ENCODE measurements at regions not wholly inside any gene's neighbourhood (a gene's known extent, or its start where the extent isn't known, plus 50 kb on each side); places are given as distances from the start of the nearest gene placed in this dataset.

DNA sequence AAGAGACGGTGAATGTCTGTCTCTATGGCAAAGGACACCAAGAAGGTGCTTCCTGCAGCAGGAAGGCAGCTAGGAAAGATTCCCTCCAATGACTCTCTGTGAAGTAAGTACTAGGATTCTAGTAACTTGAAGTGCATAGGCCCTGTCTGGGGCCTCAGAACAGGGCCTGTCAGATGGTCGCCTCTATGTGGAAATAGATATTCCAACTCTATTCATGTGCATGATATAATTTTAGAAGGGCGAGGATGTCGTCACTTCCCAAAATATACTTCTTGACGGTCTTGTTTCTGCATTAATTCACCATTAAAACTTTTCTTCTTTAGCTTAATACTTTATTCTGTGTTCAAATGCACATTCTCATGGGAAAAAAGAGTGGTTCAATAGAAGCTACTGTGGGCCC lies 167.0 kb downstream of the TLE3 start:
- no peak overlapping the region for H3K4me3 Mint-ChIP-seq
- no peaks in the 10 kb centered on the region for H3K4me1 Mint-ChIP-seq (ENCODE audit: unreplicated experiment)
- no peak for DNase-seq (ENCODE audit: extremely low spot score, unreplicated experiment)

DNA sequence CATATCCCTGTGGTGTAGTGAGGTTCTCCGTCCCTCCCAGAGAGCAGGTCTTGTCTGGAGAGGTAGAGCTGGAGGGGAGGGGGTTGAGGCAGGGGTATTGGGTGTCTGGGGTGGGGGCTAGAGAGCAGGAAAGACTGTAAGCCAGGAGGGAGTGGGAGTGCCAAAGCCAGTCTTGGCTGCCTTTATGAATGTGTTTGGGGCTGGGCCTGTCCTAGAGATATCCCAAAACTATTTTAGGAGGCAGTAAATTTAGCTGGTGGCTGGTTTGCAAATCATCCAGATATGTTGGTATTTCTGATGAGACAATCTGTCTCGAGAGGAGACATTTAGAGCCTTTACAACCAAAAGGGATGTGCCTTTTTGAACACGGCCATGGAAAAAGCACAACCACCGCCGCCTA lies 166.6 kb downstream of the TLE3 start:
- Mint-ChIP-seq H3K9me3 (peaks cover 9% of the 10 kb centered on the region), H3K4me1 (ENCODE audit: unreplicated experiment) (no peaks in the 10 kb centered on the region), H3K27me3 (peaks cover 5% of the 10 kb centered on the region), H3K27ac (no peak overlapping the region), H3K4me3 (no peak overlapping the region), H3K36me3 (no peaks in the 10 kb centered on the region)
- TF ChIP-seq, protein P1, sequence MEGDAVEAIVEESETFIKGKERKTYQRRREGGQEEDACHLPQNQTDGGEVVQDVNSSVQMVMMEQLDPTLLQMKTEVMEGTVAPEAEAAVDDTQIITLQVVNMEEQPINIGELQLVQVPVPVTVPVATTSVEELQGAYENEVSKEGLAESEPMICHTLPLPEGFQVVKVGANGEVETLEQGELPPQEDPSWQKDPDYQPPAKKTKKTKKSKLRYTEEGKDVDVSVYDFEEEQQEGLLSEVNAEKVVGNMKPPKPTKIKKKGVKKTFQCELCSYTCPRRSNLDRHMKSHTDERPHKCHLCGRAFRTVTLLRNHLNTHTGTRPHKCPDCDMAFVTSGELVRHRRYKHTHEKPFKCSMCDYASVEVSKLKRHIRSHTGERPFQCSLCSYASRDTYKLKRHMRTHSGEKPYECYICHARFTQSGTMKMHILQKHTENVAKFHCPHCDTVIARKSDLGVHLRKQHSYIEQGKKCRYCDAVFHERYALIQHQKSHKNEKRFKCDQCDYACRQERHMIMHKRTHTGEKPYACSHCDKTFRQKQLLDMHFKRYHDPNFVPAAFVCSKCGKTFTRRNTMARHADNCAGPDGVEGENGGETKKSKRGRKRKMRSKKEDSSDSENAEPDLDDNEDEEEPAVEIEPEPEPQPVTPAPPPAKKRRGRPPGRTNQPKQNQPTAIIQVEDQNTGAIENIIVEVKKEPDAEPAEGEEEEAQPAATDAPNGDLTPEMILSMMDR (conservative IDR thresholded peaks at IDR 0.05): no peak
- no peak for DNase-seq (ENCODE audit: extremely low spot score, unreplicated experiment)

More for the DNA sequence above, 167.0 kb downstream of the TLE3 start:
- TF ChIP-seq, protein P1 (conservative IDR thresholded peaks at IDR 0.05): no peak
- Mint-ChIP-seq H3K27me3 (peaks cover 5% of the 10 kb centered on the region), H3K27ac (no peak overlapping the region), H3K36me3 (no peaks in the 10 kb centered on the region), H3K9me3 (peaks cover 9% of the 10 kb centered on the region)

DNA sequence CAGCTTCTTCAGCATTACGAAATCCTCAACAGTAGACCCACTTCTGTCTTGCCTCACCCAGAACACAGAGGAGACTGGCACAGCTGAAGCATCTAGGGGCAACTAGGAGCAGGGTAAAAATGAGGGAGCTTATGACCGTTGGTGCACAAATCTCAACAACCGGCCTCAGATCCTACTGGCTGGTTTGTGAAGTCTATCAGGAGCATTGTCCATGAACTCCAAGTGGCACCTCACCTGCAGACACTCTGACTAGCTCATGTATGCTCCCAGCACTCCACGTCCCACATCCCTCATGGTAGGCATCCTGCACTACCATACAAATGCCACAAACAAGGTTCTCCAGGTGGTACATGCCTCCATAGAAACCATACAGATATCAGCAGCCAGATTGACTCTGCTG lies 163.1 kb downstream of the TLE3 start:
- H3K4me3 Mint-ChIP-seq: no peak overlapping the region
- H3K4me1 Mint-ChIP-seq (ENCODE audit: unreplicated experiment): no peaks in the 10 kb centered on the region
- H3K27ac Mint-ChIP-seq: no peak overlapping the region
- no peaks in the 10 kb centered on the region for H3K36me3 Mint-ChIP-seq
- peaks cover 8% of the 10 kb centered on the region for H3K27me3 Mint-ChIP-seq
- TF ChIP-seq, protein P1 (conservative IDR thresholded peaks at IDR 0.05): no peak
- peaks cover 3% of the 10 kb centered on the region for H3K9me3 Mint-ChIP-seq
- DNase-seq (ENCODE audit: extremely low spot score, unreplicated experiment): no peak

DNA sequence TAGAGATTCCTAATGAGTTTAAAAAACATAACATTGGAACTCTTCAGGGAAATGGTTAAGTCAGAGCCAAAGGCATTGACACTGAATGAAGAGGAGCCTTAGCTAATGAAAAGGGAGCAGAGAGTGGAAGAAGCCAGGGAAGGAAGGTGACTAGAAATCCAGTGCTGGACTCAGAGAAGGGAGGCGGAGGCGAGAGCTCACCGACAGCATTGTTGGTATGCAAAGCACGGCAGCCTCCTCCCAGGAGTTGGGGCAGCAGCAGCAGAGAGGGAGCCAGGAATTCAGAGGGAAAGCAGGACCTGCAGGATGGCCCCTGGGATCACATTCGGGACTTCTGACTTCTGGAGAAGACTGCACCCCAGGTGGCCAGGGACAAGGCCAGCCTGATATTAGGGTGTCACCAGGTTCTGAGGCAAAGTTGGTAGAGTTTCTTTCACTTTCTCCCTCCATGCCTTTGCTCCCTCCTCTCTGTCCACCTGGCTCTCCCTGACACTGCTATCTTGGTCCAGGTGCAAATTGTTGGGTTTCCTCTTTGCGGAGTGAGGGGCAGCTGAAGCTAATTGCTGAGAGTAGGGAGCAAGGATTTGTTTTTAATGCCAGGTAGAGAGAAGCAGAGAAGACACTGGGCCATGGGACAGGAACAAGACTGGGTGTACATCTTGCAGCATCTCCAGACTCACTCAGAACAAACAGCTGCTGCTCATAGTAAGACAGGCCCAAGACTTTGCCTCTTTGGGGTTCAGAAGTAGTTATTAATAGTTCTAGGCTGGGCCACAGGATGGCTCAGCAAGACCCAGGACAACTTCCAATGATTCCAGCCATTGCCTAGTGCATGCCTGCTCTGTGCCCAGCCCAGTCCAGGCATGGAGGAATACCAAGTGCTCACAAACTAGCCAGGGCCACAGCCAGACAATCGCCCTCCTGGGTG lies 157.9 kb downstream of the TLE3 start:
- H3K27ac Mint-ChIP-seq: no peak overlapping the region
- no peaks in the 10 kb centered on the region for H3K36me3 Mint-ChIP-seq
- no peaks in the 10 kb centered on the region for H3K4me1 Mint-ChIP-seq (ENCODE audit: unreplicated experiment)
- no peaks in the 10 kb centered on the region for H3K9me3 Mint-ChIP-seq
- H3K27me3 Mint-ChIP-seq: peaks cover 4% of the 10 kb centered on the region
- TF ChIP-seq, protein P1 (conservative IDR thresholded peaks at IDR 0.05): no peak
- H3K4me3 Mint-ChIP-seq: no peak overlapping the region
- DNase-seq (ENCODE audit: extremely low spot score, unreplicated experiment): no peak

DNA sequence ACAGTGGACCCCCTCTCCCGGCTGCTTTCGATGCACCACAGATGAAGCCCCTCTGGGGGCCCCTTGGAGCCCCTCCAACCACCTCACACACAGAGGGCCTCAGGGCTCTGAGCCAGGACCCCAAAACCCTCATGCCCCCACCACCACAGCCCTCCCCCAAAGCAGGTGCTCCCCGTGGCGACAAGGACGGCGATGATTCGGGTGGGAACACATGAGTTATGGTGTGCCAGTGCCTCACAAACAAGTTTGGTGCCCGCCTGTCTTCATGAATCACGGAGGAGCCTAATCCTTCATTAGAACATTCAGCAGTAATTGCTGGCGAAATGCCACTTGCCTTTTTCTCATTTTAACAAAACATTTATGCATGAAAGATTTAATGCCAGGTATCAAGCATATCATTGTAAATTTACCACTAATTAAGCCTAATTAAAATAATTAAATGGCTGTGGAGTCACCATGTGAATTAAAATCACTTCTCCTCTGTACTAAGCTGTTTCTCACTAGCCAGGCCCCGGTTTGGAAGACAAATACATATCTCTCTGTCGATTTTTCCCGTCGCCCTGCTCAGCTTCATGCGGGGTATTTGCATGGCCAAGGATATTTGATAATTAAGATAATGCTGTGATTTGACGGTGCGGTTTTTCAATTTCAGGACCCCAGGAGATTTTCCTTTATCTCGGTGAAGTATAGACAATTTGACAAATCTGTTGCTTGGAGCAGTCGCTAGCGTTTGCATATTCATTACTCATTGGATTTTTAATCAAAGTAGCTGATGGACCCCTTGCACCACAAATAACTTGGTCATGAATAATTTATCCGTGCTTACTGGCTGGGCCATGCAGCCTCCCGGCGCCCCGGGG lies 157.0 kb downstream of the TLE3 start:
- Mint-ChIP-seq H3K36me3 (no peaks in the 10 kb centered on the region), H3K9me3 (no peaks in the 10 kb centered on the region), H3K27ac (no peak overlapping the region), H3K4me3 (no peak overlapping the region), H3K27me3 (peaks cover 7% of the 10 kb centered on the region), H3K4me1 (ENCODE audit: unreplicated experiment) (no peaks in the 10 kb centered on the region)
- no peak for DNase-seq (ENCODE audit: extremely low spot score, unreplicated experiment)
- TF ChIP-seq, protein P1 (conservative IDR thresholded peaks at IDR 0.05): no peak

Measured in type B pancreatic cell (in vitro differentiated cells).